GM23338 (cell line): ENCODE measurements at regions not wholly inside any gene's neighbourhood (a gene's known extent, or its start where the extent isn't known, plus 50 kb on each side); places are given as distances from the start of the nearest gene placed in this dataset.

Experiments
- ATAC-seq: fragments of 200-7000 bp; cut with Tn5 transposase; 3 replicates; pipeline ENCODE4 v1.9.1; 2020
- DNase-seq: peaks from one replicate; pipeline ENCODE4 v3.0.0-alpha.2; 2015; ENCODE audit warnings: low spot score
- H2AFZ ChIP-seq: fragments of 200-600 bp; sonication (generic); 2 replicates; pipeline ENCODE4 v1.8.0; 2016; ENCODE audit warnings: antibody characterized with exemption, mild to moderate bottlenecking, moderate library complexity
- H3F3A ChIP-seq: fragments of 200-600 bp; sonication (generic); replicated peaks from 2 replicates; pipeline ENCODE4 v1.8.0; 2017; ENCODE audit warnings: antibody characterized with exemption, mixed run types, low read depth
- H3K27ac ChIP-seq: fragments of 200-600 bp; sonication (generic); 2 replicates; pipeline ENCODE4 v1.6.1; 2016; ENCODE audit warnings: low read depth
- H3K27me3 ChIP-seq: fragments of 200-600 bp; sonication (generic); 2 replicates; pipeline ENCODE4 v1.8.0; 2016; ENCODE audit warnings: mild to moderate bottlenecking, mixed run types, moderate library complexity; ENCODE audit not compliant: insufficient read depth
- H3K36me3 ChIP-seq: fragments of 200-600 bp; sonication (generic); 2 replicates; pipeline ENCODE4 v1.8.0; 2016; ENCODE audit warnings: mild to moderate bottlenecking; ENCODE audit not compliant: insufficient read depth
- H3K4me1 ChIP-seq: fragments of 200-600 bp; sonication (generic); 2 replicates; pipeline ENCODE4 v1.8.0; 2016; ENCODE audit warnings: mild to moderate bottlenecking, moderate library complexity; ENCODE audit not compliant: insufficient read depth
- H3K4me2 ChIP-seq: fragments of 200-600 bp; sonication (generic); 2 replicates; pipeline ENCODE4 v1.7.1; 2017; ENCODE audit warnings: mixed run types
- H3K4me3 ChIP-seq: fragments of 200-600 bp; sonication (generic); 2 replicates; pipeline ENCODE4 v1.6.1; 2016; ENCODE audit warnings: mixed run types
- H3K79me2 ChIP-seq: fragments of 200-600 bp; sonication (generic); replicated peaks from 2 replicates; pipeline ENCODE4 v1.8.0; 2017; ENCODE audit warnings: mild to moderate bottlenecking; ENCODE audit not compliant: insufficient read depth
- H3K9me2 ChIP-seq: fragments of 200-600 bp; sonication (generic); 2 replicates; pipeline ENCODE4 v1.8.0; 2017; ENCODE audit not compliant: insufficient read depth
- H4K20me1 ChIP-seq: fragments of 200-600 bp; sonication (generic); replicated peaks from 2 replicates; pipeline ENCODE4 v1.8.0; 2017; ENCODE audit warnings: mild to moderate bottlenecking; ENCODE audit not compliant: insufficient read depth
- H3K27ac Mint-ChIP-seq: 2 replicates; pipeline ENCODE4 v1.8.0; 2020; ENCODE audit warnings: inconsistent platforms, mild to moderate bottlenecking, moderate library complexity, mixed read lengths
- H3K27me3 Mint-ChIP-seq: 3 replicates; pipeline ENCODE4 v1.8.0; 2022; ENCODE audit warnings: low read depth, mild to moderate bottlenecking, moderate library complexity, mixed read lengths, inconsistent platforms; ENCODE audit not compliant: insufficient read depth, poor library complexity
- H3K36me3 Mint-ChIP-seq: 3 replicates; pipeline ENCODE4 v1.8.0; 2021; ENCODE audit warnings: low read depth, mild to moderate bottlenecking, inconsistent platforms, moderate library complexity, mixed read lengths
- H3K4me1 Mint-ChIP-seq: 3 replicates; pipeline ENCODE4 v1.8.0; 2020; ENCODE audit warnings: mild to moderate bottlenecking, inconsistent platforms, mixed read lengths
- H3K4me3 Mint-ChIP-seq: 3 replicates; pipeline ENCODE4 v1.8.0; 2021; ENCODE audit warnings: moderate library complexity, mild to moderate bottlenecking, inconsistent platforms, mixed read lengths
- H3K9me3 Mint-ChIP-seq: 3 replicates; pipeline ENCODE4 v1.8.0; 2020; ENCODE audit warnings: moderate library complexity, mild to moderate bottlenecking, inconsistent platforms, mixed read lengths
- CREB1 ChIP-seq: fragments of 250-450 bp; sonication (Bioruptor Pico); IDR thresholded peaks from 2 replicates; pipeline ENCODE4 v1.5.0; 2020; ENCODE audit warnings: low read depth, mild to moderate bottlenecking, moderate library complexity
- EZH2 ChIP-seq: fragments of 200-600 bp; sonication (generic); IDR thresholded peaks from one replicate; pipeline ENCODE4 v1.8.0; 2017; ENCODE audit warnings: antibody characterized with exemption, mild to moderate bottlenecking, low read depth; ENCODE audit not compliant: unreplicated experiment
- EZH2phosphoT487 ChIP-seq: fragments of 200-600 bp; sonication (generic); IDR thresholded peaks from one replicate; pipeline ENCODE4 v1.8.1; 2018; ENCODE audit warnings: antibody characterized with exemption; ENCODE audit not compliant: unreplicated experiment
- JUNB ChIP-seq: IDR thresholded peaks from one replicate; pipeline ENCODE4 v1.6.1; 2016; ENCODE audit warnings: antibody characterized with exemption; ENCODE audit not compliant: unreplicated experiment
- NANOG ChIP-seq: IDR thresholded peaks from 2 replicates; pipeline ENCODE4 v1.6.1; 2016; ENCODE audit warnings: antibody characterized with exemption, borderline replicate concordance
- POLR2AphosphoS5 ChIP-seq: IDR thresholded peaks from 2 replicates; pipeline ENCODE4 v1.6.1; 2016; ENCODE audit warnings: antibody characterized with exemption, low read depth
- STAT1 ChIP-seq: IDR thresholded peaks from one replicate; pipeline ENCODE4 v1.6.1; 2016; ENCODE audit warnings: antibody characterized with exemption; ENCODE audit not compliant: unreplicated experiment
- ZNF114 ChIP-seq: fragments of 250-450 bp; sonication (Bioruptor Pico); IDR thresholded peaks from 2 replicates; pipeline ENCODE4 v1.5.0; 2020; ENCODE audit warnings: mild to moderate bottlenecking, moderate library complexity
- ZNF331 ChIP-seq: fragments of 250-450 bp; sonication (Bioruptor Pico); IDR thresholded peaks from 2 replicates; pipeline ENCODE4 v1.5.0; 2020; ENCODE audit warnings: low read depth, mild to moderate bottlenecking, moderate library complexity
- TF ChIP-seq, protein P1 (sequence below), 2 experiments: fragments of 200-600 bp in 1 of 2; sonication (generic) in 1 of 2; conservative IDR thresholded peaks; 2 replicates each; pipeline versions ENCODE4 v1.5.1 to v1.6.1; 2016 to 2017; ENCODE audit warnings: antibody characterized with exemption in 2 of 2, low read depth in 2 of 2, mild to moderate bottlenecking in 2 of 2, moderate library complexity in 1 of 2
- TF ChIP-seq, protein P2 (sequence below): IDR thresholded peaks from one replicate; pipeline ENCODE4 v1.6.1; 2018; ENCODE audit warnings: antibody characterized with exemption; ENCODE audit not compliant: unreplicated experiment
- TF ChIP-seq, protein P3 (sequence below): IDR thresholded peaks from 2 replicates; pipeline ENCODE4 v1.6.1; 2016; ENCODE audit warnings: antibody characterized with exemption

DNA sequence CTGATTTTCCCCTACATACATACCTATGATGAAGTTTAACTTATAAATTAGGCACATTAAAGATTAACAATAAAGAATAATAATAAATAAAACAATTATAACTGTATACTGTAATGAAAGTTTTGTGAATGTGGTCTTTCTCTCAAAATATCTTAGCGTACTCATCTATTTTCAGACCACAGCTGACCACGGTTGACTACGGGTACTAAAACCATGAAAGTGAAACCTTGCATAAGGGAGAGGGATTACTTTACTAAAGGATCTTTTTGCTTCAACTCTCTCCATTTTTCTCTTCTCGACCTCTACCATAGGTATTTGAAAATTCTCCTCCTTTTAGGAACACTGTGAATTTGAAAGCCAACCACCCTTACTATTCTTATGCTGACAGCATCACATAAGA, 475.5 kb downstream of the CETN3 start:
- H3K4me1 ChIP-seq, result peaks cover 18% of the 10 kb centered on the region
- no peak overlapping the region for H3K4me3 ChIP-seq
- no peak overlapping the region for H3K4me3 Mint-ChIP-seq
- no peak for DNase-seq
- no peaks in the 10 kb centered on the region for H3K36me3 Mint-ChIP-seq
- no peak for TF ChIP-seq JUNB
- TF ChIP-seq, protein P1, sequence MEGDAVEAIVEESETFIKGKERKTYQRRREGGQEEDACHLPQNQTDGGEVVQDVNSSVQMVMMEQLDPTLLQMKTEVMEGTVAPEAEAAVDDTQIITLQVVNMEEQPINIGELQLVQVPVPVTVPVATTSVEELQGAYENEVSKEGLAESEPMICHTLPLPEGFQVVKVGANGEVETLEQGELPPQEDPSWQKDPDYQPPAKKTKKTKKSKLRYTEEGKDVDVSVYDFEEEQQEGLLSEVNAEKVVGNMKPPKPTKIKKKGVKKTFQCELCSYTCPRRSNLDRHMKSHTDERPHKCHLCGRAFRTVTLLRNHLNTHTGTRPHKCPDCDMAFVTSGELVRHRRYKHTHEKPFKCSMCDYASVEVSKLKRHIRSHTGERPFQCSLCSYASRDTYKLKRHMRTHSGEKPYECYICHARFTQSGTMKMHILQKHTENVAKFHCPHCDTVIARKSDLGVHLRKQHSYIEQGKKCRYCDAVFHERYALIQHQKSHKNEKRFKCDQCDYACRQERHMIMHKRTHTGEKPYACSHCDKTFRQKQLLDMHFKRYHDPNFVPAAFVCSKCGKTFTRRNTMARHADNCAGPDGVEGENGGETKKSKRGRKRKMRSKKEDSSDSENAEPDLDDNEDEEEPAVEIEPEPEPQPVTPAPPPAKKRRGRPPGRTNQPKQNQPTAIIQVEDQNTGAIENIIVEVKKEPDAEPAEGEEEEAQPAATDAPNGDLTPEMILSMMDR (conservative IDR thresholded peaks at IDR 0.05; ENCODE audit: low read depth in 2 of 2), result no peak
- TF ChIP-seq ZNF114, result no peak
- TF ChIP-seq STAT1, result no peak
- TF ChIP-seq ZNF331 (CRISPR knock-in tag), result no peak
- TF ChIP-seq, protein P2, sequence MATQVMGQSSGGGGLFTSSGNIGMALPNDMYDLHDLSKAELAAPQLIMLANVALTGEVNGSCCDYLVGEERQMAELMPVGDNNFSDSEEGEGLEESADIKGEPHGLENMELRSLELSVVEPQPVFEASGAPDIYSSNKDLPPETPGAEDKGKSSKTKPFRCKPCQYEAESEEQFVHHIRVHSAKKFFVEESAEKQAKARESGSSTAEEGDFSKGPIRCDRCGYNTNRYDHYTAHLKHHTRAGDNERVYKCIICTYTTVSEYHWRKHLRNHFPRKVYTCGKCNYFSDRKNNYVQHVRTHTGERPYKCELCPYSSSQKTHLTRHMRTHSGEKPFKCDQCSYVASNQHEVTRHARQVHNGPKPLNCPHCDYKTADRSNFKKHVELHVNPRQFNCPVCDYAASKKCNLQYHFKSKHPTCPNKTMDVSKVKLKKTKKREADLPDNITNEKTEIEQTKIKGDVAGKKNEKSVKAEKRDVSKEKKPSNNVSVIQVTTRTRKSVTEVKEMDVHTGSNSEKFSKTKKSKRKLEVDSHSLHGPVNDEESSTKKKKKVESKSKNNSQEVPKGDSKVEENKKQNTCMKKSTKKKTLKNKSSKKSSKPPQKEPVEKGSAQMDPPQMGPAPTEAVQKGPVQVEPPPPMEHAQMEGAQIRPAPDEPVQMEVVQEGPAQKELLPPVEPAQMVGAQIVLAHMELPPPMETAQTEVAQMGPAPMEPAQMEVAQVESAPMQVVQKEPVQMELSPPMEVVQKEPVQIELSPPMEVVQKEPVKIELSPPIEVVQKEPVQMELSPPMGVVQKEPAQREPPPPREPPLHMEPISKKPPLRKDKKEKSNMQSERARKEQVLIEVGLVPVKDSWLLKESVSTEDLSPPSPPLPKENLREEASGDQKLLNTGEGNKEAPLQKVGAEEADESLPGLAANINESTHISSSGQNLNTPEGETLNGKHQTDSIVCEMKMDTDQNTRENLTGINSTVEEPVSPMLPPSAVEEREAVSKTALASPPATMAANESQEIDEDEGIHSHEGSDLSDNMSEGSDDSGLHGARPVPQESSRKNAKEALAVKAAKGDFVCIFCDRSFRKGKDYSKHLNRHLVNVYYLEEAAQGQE, result no peak
- no peak for TF ChIP-seq POLR2AphosphoS5
- TF ChIP-seq, protein P3, sequence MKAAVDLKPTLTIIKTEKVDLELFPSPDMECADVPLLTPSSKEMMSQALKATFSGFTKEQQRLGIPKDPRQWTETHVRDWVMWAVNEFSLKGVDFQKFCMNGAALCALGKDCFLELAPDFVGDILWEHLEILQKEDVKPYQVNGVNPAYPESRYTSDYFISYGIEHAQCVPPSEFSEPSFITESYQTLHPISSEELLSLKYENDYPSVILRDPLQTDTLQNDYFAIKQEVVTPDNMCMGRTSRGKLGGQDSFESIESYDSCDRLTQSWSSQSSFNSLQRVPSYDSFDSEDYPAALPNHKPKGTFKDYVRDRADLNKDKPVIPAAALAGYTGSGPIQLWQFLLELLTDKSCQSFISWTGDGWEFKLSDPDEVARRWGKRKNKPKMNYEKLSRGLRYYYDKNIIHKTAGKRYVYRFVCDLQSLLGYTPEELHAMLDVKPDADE, result no peak
- H3K36me3 ChIP-seq, result no peaks in the 10 kb centered on the region
- H3K27ac ChIP-seq, result no peak overlapping the region
- H3K4me1 Mint-ChIP-seq, result peaks cover 10% of the 10 kb centered on the region
- H3K79me2 ChIP-seq, result no peaks in the 10 kb centered on the region
- no peaks in the 10 kb centered on the region for H3F3A ChIP-seq
- no peak overlapping the region for H3K4me2 ChIP-seq
- H3K27me3 ChIP-seq, result no peaks in the 10 kb centered on the region
- no peaks in the 10 kb centered on the region for H4K20me1 ChIP-seq
- no peaks in the 10 kb centered on the region for H3K9me2 ChIP-seq
- no peak overlapping the region for H3K27ac Mint-ChIP-seq
- H3K27me3 Mint-ChIP-seq, result no peaks in the 10 kb centered on the region
- H3K9me3 Mint-ChIP-seq, result no peaks in the 10 kb centered on the region
- no peak overlapping the region for H2AFZ ChIP-seq
- no peak for ATAC-seq

DNA sequence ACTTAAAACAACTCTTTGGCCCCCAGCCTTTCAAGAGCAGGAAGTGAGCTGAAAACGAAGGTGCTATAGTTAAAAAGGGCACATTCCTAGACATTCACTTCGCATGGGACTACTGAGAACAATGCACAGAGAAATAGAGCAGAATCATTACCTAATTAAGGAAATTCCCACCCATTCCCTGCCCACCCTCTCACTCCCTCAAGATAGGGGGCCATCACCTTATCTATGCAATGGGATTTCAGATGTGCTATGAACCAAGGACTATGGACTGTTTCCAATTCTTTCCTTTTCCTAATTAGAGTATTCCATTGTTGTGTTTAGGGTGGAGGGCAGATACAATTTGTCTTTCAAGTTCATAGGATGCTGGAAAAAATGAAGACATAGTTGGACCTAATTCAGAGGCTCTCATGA, 476.8 kb downstream of the CETN3 start:
- H3K27me3 Mint-ChIP-seq, result no peaks in the 10 kb centered on the region
- Histone ChIP-seq H3K4me2 (no peak overlapping the region), H3F3A (no peaks in the 10 kb centered on the region), H3K79me2 (no peaks in the 10 kb centered on the region), H2AFZ (no peak overlapping the region), H3K36me3 (no peaks in the 10 kb centered on the region), H3K4me3 (no peak overlapping the region), H3K27me3 (no peaks in the 10 kb centered on the region), H3K9me2 (no peaks in the 10 kb centered on the region), H3K4me1 (peaks cover 18% of the 10 kb centered on the region), H4K20me1 (no peaks in the 10 kb centered on the region), H3K27ac (no peak overlapping the region)
- peak; percentile 30 for DNase-seq
- H3K4me1 Mint-ChIP-seq, result peaks cover 10% of the 10 kb centered on the region
- H3K36me3 Mint-ChIP-seq, result no peaks in the 10 kb centered on the region
- H3K9me3 Mint-ChIP-seq, result no peaks in the 10 kb centered on the region
- no peak overlapping the region for H3K27ac Mint-ChIP-seq
- H3K4me3 Mint-ChIP-seq, result no peak overlapping the region
- ATAC-seq, result no peak
- no peak for TF ChIP-seq ZNF331 (CRISPR knock-in tag)
- TF ChIP-seq ZNF114, result no peak
- no peak for TF ChIP-seq POLR2AphosphoS5
- TF ChIP-seq, protein P2, result no peak
- TF ChIP-seq, protein P1 (conservative IDR thresholded peaks at IDR 0.05; ENCODE audit: low read depth in 2 of 2), result no peak
- no peak for TF ChIP-seq CREB1
- no peak for TF ChIP-seq NANOG
- no peak for TF ChIP-seq EZH2
- TF ChIP-seq EZH2phosphoT487, result no peak
